ENCODE measurements at regions not wholly inside any gene's neighbourhood (a gene's known extent, or its start where the extent isn't known, plus 50 kb on each side); places are given as distances from the start of the nearest gene placed in this dataset.

DNA sequence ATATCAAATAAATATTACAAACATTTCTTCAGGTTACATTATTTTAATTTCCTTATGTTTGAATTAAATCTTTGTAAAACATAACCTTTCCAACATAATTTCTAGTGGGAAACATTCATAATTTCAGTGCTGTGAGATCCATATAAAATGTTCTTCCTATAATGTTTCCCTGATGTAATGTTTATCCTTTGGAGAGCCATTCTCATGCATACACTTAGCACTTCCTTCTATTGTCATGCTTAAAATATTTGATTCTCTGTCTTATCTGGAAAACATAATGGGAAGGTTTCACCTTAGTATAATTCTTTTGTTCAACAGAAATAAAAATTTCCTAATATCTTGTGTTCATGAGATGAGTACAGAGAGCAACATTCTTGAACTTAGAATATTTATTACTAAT lies 472.5 kb downstream of the ADAMTS20 start:
- Histone ChIP-seq H3K4me2 (ENCODE audit: extremely low read depth, insufficient read depth, low read length) (no peak overlapping the region), H3K9me3 (ENCODE audit: control insufficient read depth, insufficient read depth, low read depth, low read length) (no peaks in the 10 kb centered on the region), H3K9ac (ENCODE audit: insufficient read depth, low read length) (no peak overlapping the region), H3K27ac (ENCODE audit: insufficient read depth, low read length) (no peak overlapping the region), H3K4me3 (replicated peaks in 1 of 4; ENCODE audit: control extremely low read depth in 1 of 4, insufficient read depth in 1 of 4, low read depth in 3 of 4, low read length in 4 of 4) (no peak overlapping the region), H3K27me3 (ENCODE audit: control insufficient read depth, insufficient read depth, low read length) (no peaks in the 10 kb centered on the region), H3K4me1 (ENCODE audit: control insufficient read depth, extremely low read depth, insufficient read depth, low read length) (no peaks in the 10 kb centered on the region), H3K36me3 (ENCODE audit: control insufficient read depth, insufficient read depth, low read length) (no peaks in the 10 kb centered on the region), H3K79me2 (ENCODE audit: control insufficient read depth, insufficient read depth, low read length) (no peaks in the 10 kb centered on the region), H4K20me1 (ENCODE audit: control insufficient read depth, extremely low read depth, insufficient read depth, low read length) (no peaks in the 10 kb centered on the region), H2AFZ (ENCODE audit: low read length) (no peak overlapping the region)
- peak in 1 of 2 donors; percentile 22 for DNase-seq (ENCODE audit: low read depth in 2 of 2)
- TF ChIP-seq, protein P1, sequence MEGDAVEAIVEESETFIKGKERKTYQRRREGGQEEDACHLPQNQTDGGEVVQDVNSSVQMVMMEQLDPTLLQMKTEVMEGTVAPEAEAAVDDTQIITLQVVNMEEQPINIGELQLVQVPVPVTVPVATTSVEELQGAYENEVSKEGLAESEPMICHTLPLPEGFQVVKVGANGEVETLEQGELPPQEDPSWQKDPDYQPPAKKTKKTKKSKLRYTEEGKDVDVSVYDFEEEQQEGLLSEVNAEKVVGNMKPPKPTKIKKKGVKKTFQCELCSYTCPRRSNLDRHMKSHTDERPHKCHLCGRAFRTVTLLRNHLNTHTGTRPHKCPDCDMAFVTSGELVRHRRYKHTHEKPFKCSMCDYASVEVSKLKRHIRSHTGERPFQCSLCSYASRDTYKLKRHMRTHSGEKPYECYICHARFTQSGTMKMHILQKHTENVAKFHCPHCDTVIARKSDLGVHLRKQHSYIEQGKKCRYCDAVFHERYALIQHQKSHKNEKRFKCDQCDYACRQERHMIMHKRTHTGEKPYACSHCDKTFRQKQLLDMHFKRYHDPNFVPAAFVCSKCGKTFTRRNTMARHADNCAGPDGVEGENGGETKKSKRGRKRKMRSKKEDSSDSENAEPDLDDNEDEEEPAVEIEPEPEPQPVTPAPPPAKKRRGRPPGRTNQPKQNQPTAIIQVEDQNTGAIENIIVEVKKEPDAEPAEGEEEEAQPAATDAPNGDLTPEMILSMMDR (conservative IDR thresholded peaks at IDR 0.05 in 1 of 2, IDR thresholded peaks at IDR 0.05 in 1 of 2; ENCODE audit: low read depth in 1 of 2, low read length in 2 of 2) = no peak
- TF ChIP-seq EZH2 (IDR thresholded peaks at IDR 0.05; ENCODE audit: low read length, missing control alignments) = no peak

DNA sequence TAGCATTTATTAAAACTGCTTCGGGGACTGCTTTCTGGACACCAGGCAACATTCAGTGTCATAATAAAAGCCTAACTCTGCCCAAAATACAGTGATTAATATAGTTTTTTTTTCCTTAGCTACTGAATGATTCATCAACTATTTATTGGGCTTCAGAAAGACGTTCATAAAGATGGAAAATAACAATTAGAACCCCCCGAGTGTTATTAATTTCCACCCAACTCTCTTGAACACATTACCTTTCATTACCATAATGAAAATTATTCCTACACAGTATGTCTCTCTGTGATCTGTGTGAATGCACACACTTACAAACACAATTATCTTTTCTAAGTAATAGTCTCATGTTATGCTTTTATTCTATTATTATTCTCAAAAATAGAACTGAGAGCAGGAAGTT lies 473.0 kb downstream of the ADAMTS20 start:
- H3K27ac ChIP-seq (ENCODE audit: insufficient read depth, low read length) = no peak overlapping the region
- no peak for DNase-seq (ENCODE audit: low read depth in 2 of 2)
- H3K4me3 ChIP-seq (replicated peaks in 1 of 4; ENCODE audit: control extremely low read depth in 1 of 4, insufficient read depth in 1 of 4, low read depth in 3 of 4, low read length in 4 of 4) = no peak overlapping the region
- H3K4me1 ChIP-seq (ENCODE audit: control insufficient read depth, extremely low read depth, insufficient read depth, low read length) = no peaks in the 10 kb centered on the region
- TF ChIP-seq, protein P1 (conservative IDR thresholded peaks at IDR 0.05 in 1 of 2, IDR thresholded peaks at IDR 0.05 in 1 of 2; ENCODE audit: low read depth in 1 of 2, low read length in 2 of 2) = no peak
- TF ChIP-seq EZH2 (IDR thresholded peaks at IDR 0.05; ENCODE audit: low read length, missing control alignments) = no peak
- H3K4me2 ChIP-seq (ENCODE audit: extremely low read depth, insufficient read depth, low read length) = no peak overlapping the region
- no peaks in the 10 kb centered on the region for H3K36me3 ChIP-seq (ENCODE audit: control insufficient read depth, insufficient read depth, low read length)
- H3K27me3 ChIP-seq (ENCODE audit: control insufficient read depth, insufficient read depth, low read length) = no peaks in the 10 kb centered on the region
- H4K20me1 ChIP-seq (ENCODE audit: control insufficient read depth, extremely low read depth, insufficient read depth, low read length) = no peaks in the 10 kb centered on the region
- no peaks in the 10 kb centered on the region for H3K79me2 ChIP-seq (ENCODE audit: control insufficient read depth, insufficient read depth, low read length)
- no peak overlapping the region for H2AFZ ChIP-seq (ENCODE audit: low read length)
- H3K9me3 ChIP-seq (ENCODE audit: control insufficient read depth, insufficient read depth, low read depth, low read length) = no peaks in the 10 kb centered on the region
- no peak overlapping the region for H3K9ac ChIP-seq (ENCODE audit: insufficient read depth, low read length)

DNA sequence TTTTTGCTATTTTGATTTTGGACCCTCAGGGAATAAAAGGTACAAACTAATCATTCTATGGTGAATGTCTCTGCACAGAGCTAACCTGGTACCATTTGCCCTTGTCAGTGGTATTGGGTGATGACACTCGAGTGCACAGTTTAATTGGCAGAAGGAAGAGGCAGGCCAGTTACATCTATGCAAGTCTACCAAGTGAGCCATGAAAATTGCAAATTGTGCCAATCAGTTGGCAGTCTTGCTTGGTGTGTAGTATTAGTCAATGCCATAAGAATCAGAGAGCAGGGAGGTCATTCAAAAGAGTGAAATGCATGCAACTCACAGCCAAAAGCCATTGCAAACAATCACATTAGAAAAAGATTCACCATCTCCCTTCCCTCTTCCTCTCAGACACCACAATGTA lies 479.6 kb downstream of the ADAMTS20 start:
- DNase-seq (ENCODE audit: low read depth in 2 of 2) = no peak
- H3K9me3 ChIP-seq (ENCODE audit: control insufficient read depth, insufficient read depth, low read depth, low read length) = no peaks in the 10 kb centered on the region
- H3K4me3 ChIP-seq (replicated peaks in 1 of 4; ENCODE audit: control extremely low read depth in 1 of 4, insufficient read depth in 1 of 4, low read depth in 3 of 4, low read length in 4 of 4) = no peak overlapping the region
- H3K27me3 ChIP-seq (ENCODE audit: control insufficient read depth, insufficient read depth, low read length) = no peaks in the 10 kb centered on the region
- H3K79me2 ChIP-seq (ENCODE audit: control insufficient read depth, insufficient read depth, low read length) = no peaks in the 10 kb centered on the region
- H3K4me2 ChIP-seq (ENCODE audit: extremely low read depth, insufficient read depth, low read length) = no peak overlapping the region
- TF ChIP-seq, protein P1 (conservative IDR thresholded peaks at IDR 0.05 in 1 of 2, IDR thresholded peaks at IDR 0.05 in 1 of 2; ENCODE audit: low read depth in 1 of 2, low read length in 2 of 2) = no peak
- TF ChIP-seq EZH2 (IDR thresholded peaks at IDR 0.05; ENCODE audit: low read length, missing control alignments) = no peak
- no peak overlapping the region for H3K9ac ChIP-seq (ENCODE audit: insufficient read depth, low read length)
- no peaks in the 10 kb centered on the region for H3K4me1 ChIP-seq (ENCODE audit: control insufficient read depth, extremely low read depth, insufficient read depth, low read length)
- no peak overlapping the region for H2AFZ ChIP-seq (ENCODE audit: low read length)
- no peaks in the 10 kb centered on the region for H3K36me3 ChIP-seq (ENCODE audit: control insufficient read depth, insufficient read depth, low read length)
- H4K20me1 ChIP-seq (ENCODE audit: control insufficient read depth, extremely low read depth, insufficient read depth, low read length) = no peaks in the 10 kb centered on the region
- no peak overlapping the region for H3K27ac ChIP-seq (ENCODE audit: insufficient read depth, low read length)

Data from fibroblast of lung (primary cell).